HUES6 (cell line): ENCODE measurements at regions not wholly inside any gene's neighbourhood (a gene's known extent, or its start where the extent isn't known, plus 50 kb on each side); places are given as distances from the start of the nearest gene placed in this dataset.

ENCODE experiments used
- H3K27ac ChIP-seq: 2 replicates; pipeline ENCODE4 v1.7.0; 2013; ENCODE audit warnings: low read depth, mild to moderate bottlenecking, low read length, inconsistent platforms
- H3K27me3 ChIP-seq: 2 replicates; pipeline ENCODE4 v1.6.1; 2013; ENCODE audit warnings: low read length; ENCODE audit not compliant: control insufficient read depth, insufficient read depth
- H3K36me3 ChIP-seq: 2 replicates; pipeline ENCODE4 v1.6.1; 2013; ENCODE audit warnings: low read length; ENCODE audit not compliant: control insufficient read depth, insufficient read depth
- H3K4me1 ChIP-seq: 2 replicates; pipeline ENCODE4 v1.6.1; 2013; ENCODE audit warnings: low read length; ENCODE audit not compliant: control insufficient read depth, insufficient read depth
- H3K4me3 ChIP-seq: 2 replicates; pipeline ENCODE4 v1.5.1; 2013; ENCODE audit warnings: low read depth, low read length
- H3K9ac ChIP-seq: one replicate; pipeline ENCODE4 v1.6.1; 2013; ENCODE audit warnings: mild to moderate bottlenecking, low read length
- H3K9me3 ChIP-seq: 2 replicates; pipeline ENCODE4 v1.6.1; 2013; ENCODE audit warnings: low read depth, low read length; ENCODE audit not compliant: control insufficient read depth, insufficient read depth

- Histone ChIP-seq H3K9ac (no peak overlapping the region), H3K4me1 (peaks cover 4% of the 10 kb centered on the region; the same call in 1 of the 2 replicates), H3K4me3 (no peak overlapping the region), H3K27me3 (no peaks in the 10 kb centered on the region), H3K27ac (no peak overlapping the region), H3K36me3 (no peaks in the 10 kb centered on the region), H3K9me3 (no peaks in the 10 kb centered on the region)
Measured at GRCh38 chr13:68261105-68261504, 1031.0 kb upstream of the PCDH9 start.

GRCh38 chr13:68257111-68257842, 1027.1 kb upstream of the PCDH9 start:
- Histone ChIP-seq H3K9me3 (no peaks in the 10 kb centered on the region), H3K36me3 (no peaks in the 10 kb centered on the region), H3K4me3 (no peak overlapping the region), H3K27me3 (no peaks in the 10 kb centered on the region), H3K9ac (no peak overlapping the region), H3K4me1 (peaks cover 4% of the 10 kb centered on the region; the same call in 1 of the 2 replicates), H3K27ac (no peak overlapping the region)

DNA sequence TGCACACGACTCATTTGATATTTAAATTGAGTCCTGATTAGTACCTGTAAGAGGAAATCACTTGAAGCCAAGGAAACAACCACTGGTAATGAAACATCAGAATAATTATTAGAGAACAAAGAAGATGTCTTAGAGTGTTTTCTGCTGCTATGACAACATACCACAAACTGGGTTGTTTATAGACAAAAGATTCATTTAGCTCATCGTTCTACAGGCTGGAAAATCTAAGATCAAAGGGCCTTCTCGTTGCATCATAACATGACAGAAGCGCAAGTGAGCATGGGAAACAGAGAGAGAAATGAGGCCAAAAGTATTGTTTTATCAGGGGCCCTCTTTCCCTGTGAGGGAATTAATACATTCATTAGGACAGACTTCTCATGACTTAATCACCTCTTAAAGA, 1024.0 kb upstream of the PCDH9 start:
- Histone ChIP-seq H3K36me3 (no peaks in the 10 kb centered on the region), H3K4me1 (peaks cover 4% of the 10 kb centered on the region; the same call in 1 of the 2 replicates), H3K27ac (no peak overlapping the region), H3K4me3 (no peak overlapping the region), H3K27me3 (no peaks in the 10 kb centered on the region), H3K9me3 (no peaks in the 10 kb centered on the region), H3K9ac (no peak overlapping the region)

GRCh38 chr13:68234274-68234673, 1004.1 kb upstream of the PCDH9 start:
- Histone ChIP-seq H3K36me3 (no peaks in the 10 kb centered on the region), H3K9me3 (no peaks in the 10 kb centered on the region), H3K9ac (no peak overlapping the region), H3K27me3 (no peaks in the 10 kb centered on the region), H3K4me3 (no peak overlapping the region), H3K27ac (no peak overlapping the region), H3K4me1 (peaks cover 4% of the 10 kb centered on the region; the same call in 1 of the 2 replicates)

GRCh38 chr13:68232351-68233130, 1002.4 kb upstream of the PCDH9 start:
- H3K27ac ChIP-seq: no peak overlapping the region
- no peaks in the 10 kb centered on the region for H3K36me3 ChIP-seq
- no peaks in the 10 kb centered on the region for H3K9me3 ChIP-seq
- no peak overlapping the region for H3K4me3 ChIP-seq
- H3K9ac ChIP-seq: no peak overlapping the region
- H3K27me3 ChIP-seq: no peaks in the 10 kb centered on the region
- peaks cover 4% of the 10 kb centered on the region; the same call in 1 of the 2 replicates for H3K4me1 ChIP-seq

- Histone ChIP-seq H3K27me3 (peaks cover 2% of the 10 kb centered on the region; the same call in 1 of the 2 replicates), H3K9me3 (no peaks in the 10 kb centered on the region), H3K4me1 (no peaks in the 10 kb centered on the region), H3K4me3 (no peak overlapping the region), H3K36me3 (no peaks in the 10 kb centered on the region), H3K27ac (no peak overlapping the region), H3K9ac (no peak overlapping the region)
Measured at GRCh38 chr13:68214691-68215415, 984.7 kb upstream of the PCDH9 start.

DNA sequence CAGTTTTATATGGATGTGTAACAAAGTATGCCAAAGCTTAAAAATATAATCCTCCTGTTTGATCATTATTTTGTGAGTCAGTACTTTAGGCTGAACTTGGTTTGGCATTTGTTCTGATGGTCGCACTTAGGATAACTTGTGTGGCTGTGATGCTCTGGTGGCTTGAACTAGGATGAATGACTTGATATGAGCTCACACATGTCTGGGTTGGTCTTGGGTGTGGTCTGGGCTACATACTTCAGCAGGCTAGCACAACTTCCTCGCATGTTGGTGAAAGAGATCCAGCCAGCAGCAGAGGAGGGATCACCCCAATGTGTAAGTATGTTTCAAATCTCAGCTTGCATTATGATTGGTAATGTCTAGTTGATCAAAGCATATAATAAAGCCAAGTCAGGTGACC, 969.1 kb upstream of the PCDH9 start:
- H3K4me1 ChIP-seq: no peaks in the 10 kb centered on the region
- no peaks in the 10 kb centered on the region for H3K36me3 ChIP-seq
- no peaks in the 10 kb centered on the region for H3K9me3 ChIP-seq
- H3K27ac ChIP-seq: no peak overlapping the region
- H3K27me3 ChIP-seq: no peaks in the 10 kb centered on the region
- no peak overlapping the region for H3K9ac ChIP-seq
- no peak overlapping the region for H3K4me3 ChIP-seq

DNA sequence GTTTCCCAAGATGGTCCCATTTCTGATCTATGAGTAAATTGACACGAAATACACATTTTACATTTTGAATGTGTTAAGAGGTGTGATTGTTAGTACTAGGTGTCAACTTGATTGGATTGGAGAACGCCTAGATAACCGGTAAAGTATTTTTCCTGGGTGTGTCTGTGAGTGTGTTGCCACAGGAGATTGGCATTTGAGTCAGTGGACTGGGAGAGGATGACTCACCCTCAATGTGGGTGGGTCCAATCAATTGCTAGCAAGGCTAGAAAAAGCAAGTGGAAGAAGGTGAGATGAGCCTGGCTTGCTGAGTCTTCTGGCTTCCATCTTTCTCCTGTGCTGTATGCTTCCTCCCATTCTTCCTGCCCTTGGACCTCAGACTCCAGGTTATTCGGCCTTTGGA, 960.7 kb upstream of the PCDH9 start:
- no peaks in the 10 kb centered on the region for H3K27me3 ChIP-seq
- H3K9me3 ChIP-seq: no peaks in the 10 kb centered on the region
- no peak overlapping the region for H3K27ac ChIP-seq
- H3K36me3 ChIP-seq: no peaks in the 10 kb centered on the region
- no peaks in the 10 kb centered on the region for H3K4me1 ChIP-seq
- H3K9ac ChIP-seq: no peak overlapping the region
- no peak overlapping the region for H3K4me3 ChIP-seq

DNA sequence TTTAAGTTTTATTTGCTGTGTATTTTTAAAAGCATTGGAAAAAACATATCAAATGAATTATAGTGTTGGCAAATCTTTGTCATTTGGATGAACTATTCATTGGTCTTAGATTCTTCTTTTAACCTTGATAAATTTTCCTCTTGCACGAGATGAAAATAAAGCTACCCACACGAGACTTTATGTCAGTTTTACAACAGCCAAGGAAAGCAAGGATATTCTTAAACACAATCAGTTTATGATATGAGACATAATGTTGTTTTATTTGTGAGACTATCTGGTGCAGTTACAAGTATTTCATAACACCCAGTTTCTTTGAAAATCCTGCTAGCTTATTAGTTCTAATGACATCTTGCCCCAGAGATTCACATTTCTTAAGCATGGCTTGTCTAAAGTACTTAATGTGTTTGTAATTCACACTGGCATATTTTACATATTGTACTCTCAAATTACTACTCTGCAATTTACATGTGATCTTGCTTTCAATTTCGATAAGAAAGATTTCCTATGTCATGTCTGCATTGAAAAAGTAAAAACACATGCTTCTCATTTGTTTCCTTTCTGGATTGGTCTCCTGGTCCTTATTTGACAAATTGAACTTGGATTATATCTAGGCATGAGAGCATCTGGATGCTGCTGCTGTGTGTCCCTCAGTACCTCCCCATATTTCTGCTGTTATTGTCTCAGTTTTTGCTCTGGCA, 955.5 kb upstream of the PCDH9 start:
- Histone ChIP-seq H3K4me1 (no peaks in the 10 kb centered on the region), H3K4me3 (no peak overlapping the region), H3K36me3 (no peaks in the 10 kb centered on the region), H3K27ac (no peak overlapping the region), H3K9me3 (no peaks in the 10 kb centered on the region), H3K27me3 (no peaks in the 10 kb centered on the region), H3K9ac (no peak overlapping the region)

DNA sequence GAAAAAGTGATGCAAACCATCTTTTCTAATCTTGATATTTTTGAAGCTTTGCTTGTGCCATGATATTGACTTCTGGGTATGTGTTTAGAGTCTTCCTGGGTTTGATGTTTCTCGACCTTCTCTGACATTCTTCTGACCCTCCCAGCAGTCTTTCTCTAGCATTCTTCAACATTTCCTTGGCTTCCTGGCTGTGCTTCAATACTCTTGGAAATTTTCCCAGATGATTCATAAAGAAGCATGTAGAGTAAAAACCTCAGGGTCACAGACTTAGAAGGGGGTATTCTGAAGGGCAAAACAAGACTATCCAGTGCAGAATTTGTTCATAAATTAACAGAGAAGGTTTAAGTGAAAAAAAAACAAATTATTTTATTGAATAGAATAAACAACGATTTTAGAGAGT, 946.3 kb upstream of the PCDH9 start:
- Histone ChIP-seq H3K4me3 (no peak overlapping the region), H3K4me1 (no peaks in the 10 kb centered on the region), H3K27me3 (no peaks in the 10 kb centered on the region), H3K9ac (no peak overlapping the region), H3K27ac (no peak overlapping the region), H3K9me3 (no peaks in the 10 kb centered on the region), H3K36me3 (no peaks in the 10 kb centered on the region)
